Limb (tissue), 2 donors: ENCODE measurements at regions not wholly inside any gene's neighbourhood (a gene's known extent, or its start where the extent isn't known, plus 50 kb on each side); places are given as distances from the start of the nearest gene placed in this dataset.
"Not testable (repeated sequence)": the region's sequence is repeated elsewhere in the genome, so short reads cannot be mapped to it uniquely, and the experiment has no call there.

Experiments used
- DNase-seq, 2 donors: peaks; one replicate each; pipeline ENCODE4 v3.0.0-alpha.2; 2016; ENCODE audit errors: extremely low spot score in 2 of 2

- DNase-seq, result no peak
These were observed 274.5 kb downstream of the LPIN1 start for GRCh38 chr2:12020833-12021469.

DNA sequence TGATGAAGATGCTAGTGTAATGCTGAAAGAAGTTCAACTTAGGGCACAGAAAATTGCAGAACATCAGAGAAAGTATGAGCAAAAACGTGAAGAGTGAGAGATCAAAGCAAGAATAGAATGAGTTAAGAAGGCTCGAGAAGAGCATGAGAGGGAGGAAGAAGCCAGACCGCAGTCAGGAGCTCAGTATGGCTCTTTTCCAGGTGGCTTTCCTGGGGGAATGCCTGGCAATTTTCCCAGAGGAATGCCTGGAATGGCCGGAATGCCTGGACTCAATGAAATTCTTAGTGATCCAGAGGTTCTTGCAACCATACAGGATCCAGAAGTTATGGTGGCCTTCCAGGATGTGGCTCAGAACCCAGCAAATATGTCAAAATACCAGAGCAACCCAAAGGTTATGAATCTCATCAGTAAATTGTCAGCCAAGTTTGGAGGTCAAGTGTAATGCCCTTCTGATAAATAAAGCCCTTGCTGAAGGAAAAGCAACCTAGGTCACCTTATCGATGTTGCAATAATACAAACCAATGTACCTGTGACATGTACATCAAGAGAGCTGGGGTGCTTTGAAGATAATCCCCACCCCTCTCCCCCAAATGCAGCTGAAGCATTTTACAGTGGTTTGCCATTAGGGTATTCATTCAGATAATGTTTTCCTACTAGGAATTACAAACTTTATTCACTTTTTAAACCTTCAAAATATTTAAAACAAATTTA lies 277.9 kb downstream of the LPIN1 start:
- not testable (repeated sequence) for DNase-seq

- no peak for DNase-seq
These were observed 280.7 kb downstream of the LPIN1 start for GRCh38 chr2:12027136-12027535.

GRCh38 chr2:12031866-12032265 lies 285.4 kb downstream of the LPIN1 start:
- DNase-seq, result no peak

DNA sequence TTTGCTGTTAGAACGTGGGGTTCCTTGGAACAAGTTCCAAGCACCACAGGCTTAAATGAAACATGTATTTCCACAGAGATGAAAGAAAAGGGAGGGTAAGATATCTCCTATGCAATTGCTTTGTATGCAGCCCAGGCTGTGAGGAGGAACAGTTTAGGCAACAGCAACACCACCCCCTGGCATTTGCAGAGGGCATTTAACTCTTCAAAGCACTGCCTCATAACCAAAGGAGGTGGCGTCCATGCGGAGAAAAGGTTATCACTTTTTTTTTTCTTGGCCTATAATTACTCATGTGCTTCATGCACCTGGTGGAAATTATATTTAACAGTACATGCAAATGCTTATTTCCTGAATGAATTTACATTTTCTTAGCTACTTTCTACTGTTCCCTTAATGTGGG lies 286.0 kb downstream of the LPIN1 start:
- DNase-seq, result no peak

DNA sequence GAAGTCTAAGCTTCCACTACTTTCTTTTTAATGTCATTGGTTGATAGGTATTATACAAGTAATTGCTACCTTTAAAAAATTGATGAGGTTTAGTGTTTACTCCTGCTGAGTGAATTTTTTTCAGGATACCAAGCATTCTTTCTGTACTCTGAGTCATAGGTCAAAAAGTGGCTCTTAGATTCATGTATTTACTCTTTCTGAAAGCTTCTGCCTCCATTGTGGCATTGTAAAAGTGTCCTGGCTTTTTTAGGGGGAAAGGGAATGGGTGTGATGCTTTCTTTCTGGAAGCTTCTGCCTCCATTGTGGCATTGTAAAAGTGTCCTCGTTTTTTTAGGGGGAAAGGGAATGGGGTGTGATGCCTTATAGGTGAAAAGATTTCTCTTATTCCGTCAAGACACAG lies 286.5 kb downstream of the LPIN1 start:
- DNase-seq, result no peak

DNA sequence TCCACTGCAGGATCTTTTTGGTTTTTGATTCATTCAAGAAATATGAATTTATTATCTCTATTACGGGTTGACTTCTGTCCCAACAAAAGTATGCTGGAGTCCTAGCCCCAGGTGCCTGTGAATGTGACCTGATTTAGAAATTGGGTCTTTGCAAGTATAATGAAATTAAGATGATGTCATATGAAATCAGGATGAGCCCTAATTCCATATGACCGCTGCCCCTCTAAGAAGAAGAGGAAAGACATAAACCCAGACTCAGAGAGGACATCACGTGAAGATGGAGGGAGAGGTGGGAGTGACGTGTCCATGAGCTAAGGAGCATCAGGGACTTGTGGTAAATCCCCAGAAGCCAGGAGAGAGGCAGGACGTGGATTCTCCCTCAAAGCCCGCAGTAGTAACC lies 287.1 kb downstream of the LPIN1 start:
- DNase-seq, result no peak

DNA sequence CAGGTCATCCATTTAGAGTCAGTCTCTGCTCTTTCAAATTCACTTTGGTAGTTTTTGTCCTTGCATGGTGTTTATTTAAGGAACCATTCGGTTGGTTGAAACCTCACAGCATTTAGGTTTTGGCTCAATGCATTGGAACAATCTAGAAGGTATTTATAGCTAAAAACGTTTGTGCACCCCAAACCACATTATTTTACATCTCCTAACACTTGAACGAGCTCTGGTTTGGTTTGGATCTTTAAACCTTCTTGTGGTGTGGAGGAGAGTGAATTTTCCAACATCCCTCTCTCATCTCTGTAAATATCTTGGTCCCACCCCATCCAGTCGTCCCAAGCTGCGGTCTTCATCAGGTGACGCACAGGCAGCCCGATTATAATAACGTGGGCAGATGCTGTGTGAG lies 287.9 kb downstream of the LPIN1 start:
- no peak for DNase-seq

- DNase-seq, result no peak
These were observed 288.7 kb downstream of the LPIN1 start for GRCh38 chr2:12035029-12035720.

DNA sequence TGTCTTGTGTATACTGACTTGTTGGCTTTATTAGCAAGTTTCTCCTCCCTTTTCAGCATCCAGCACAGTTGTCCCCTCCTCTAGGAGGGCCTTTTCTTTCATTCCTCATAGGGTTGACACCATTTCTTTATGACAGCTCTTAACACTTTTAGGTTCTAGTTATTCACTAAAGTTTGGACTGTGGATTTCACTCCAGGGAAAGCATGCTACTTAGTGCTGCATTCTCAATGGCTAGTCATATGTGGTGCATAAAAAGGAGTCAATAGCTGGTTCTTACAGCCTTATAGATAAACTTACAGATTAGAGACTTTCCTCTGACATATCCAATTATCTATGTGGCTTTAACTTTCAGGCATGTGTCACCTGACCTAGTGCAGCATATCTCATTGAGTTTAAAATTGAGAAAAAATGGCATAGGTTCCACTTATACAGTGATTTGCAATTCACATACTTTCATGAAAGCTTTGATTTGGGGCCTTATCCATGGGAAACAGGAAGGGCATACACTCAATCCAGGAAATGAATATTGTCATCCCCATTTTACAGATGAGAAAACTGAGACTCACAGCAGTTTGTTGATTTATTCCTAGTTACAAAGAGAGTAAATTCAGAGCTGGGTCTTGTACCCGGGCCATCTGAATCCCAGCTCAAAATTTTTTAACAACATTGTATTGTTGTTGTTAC lies 289.7 kb downstream of the LPIN1 start:
- no peak for DNase-seq

- DNase-seq, result no peak
These were observed 290.2 kb downstream of the LPIN1 start for GRCh38 chr2:12036640-12036983.

- no peak for DNase-seq
These were observed 290.9 kb downstream of the LPIN1 start for GRCh38 chr2:12037301-12037700.

GRCh38 chr2:12041236-12041635 lies 294.8 kb downstream of the LPIN1 start:
- no peak for DNase-seq

GRCh38 chr2:12043131-12043530 lies 296.7 kb downstream of the LPIN1 start:
- DNase-seq, result no peak

- DNase-seq, result no peak
These were observed 298.4 kb downstream of the LPIN1 start for GRCh38 chr2:12044857-12045256.

DNA sequence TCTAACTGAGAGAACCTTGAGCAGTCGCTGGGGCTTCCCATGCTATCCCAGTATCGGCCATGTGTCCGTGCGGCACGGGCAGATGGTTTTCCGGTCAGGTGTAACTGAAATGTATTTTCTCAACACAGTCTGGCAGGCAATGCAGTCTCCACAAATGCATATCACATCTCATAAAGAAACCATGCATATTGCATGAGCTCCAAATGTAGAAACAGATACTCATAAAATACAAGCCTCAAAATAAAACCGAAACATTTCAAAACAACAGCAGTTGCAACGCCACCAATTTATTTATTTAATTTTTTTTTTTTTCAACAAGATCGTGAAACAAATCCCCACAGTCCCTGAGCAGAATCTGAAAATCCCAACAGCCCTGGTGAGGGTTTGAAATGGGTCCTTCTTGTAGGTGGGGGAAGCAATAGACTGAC lies 299.4 kb downstream of the LPIN1 start:
- no peak for DNase-seq

- DNase-seq, result no peak
These were observed 300.2 kb downstream of the LPIN1 start for GRCh38 chr2:12046641-12047040.

- no peak for DNase-seq
These were observed 301.3 kb downstream of the LPIN1 start for GRCh38 chr2:12047761-12048160.

GRCh38 chr2:12048550-12048949 lies 302.1 kb downstream of the LPIN1 start:
- DNase-seq, result no peak

GRCh38 chr2:12050396-12050795 lies 304.0 kb downstream of the LPIN1 start:
- no peak for DNase-seq

GRCh38 chr2:12051831-12052230 lies 305.4 kb downstream of the LPIN1 start:
- DNase-seq, result no peak

GRCh38 chr2:12052796-12053195 lies 306.4 kb downstream of the LPIN1 start:
- DNase-seq, result no peak
